ENCODE measurements at regions not wholly inside any gene's neighbourhood (a gene's known extent, or its start where the extent isn't known, plus 50 kb on each side); places are given as distances from the start of the nearest gene placed in this dataset.

- TF ChIP-seq POLR2A (IDR thresholded peaks at IDR 0.05) (no peak), CTCF (IDR thresholded peaks at IDR 0.05) (no peak)
- Histone ChIP-seq H3K27me3 (no peaks in the 10 kb centered on the region), H3K36me3 (no peaks in the 10 kb centered on the region), H3K4me3 (no peak overlapping the region), H3K9me3 (no peaks in the 10 kb centered on the region), H3K27ac (no peak overlapping the region), H3K4me1 (no peaks in the 10 kb centered on the region)
- intact Hi-C loops (cut with DNase I; ENCODE audit: low total_unique reads): no loop called here
- DNase-seq: no peak
Measured at GRCh38 chr11:128324051-128324481, 263.3 kb downstream of the ETS1 start.

GRCh38 chr11:128323381-128323780, 264.0 kb downstream of the ETS1 start:
- no peaks in the 10 kb centered on the region for H3K27me3 ChIP-seq
- H3K27ac ChIP-seq: no peak overlapping the region
- H3K9me3 ChIP-seq: no peaks in the 10 kb centered on the region
- no peak overlapping the region for H3K4me3 ChIP-seq
- TF ChIP-seq CTCF (IDR thresholded peaks at IDR 0.05): no peak
- intact Hi-C loops (cut with DNase I; ENCODE audit: low total_unique reads): no loop called here
- no peaks in the 10 kb centered on the region for H3K4me1 ChIP-seq
- DNase-seq: no peak
- H3K36me3 ChIP-seq: no peaks in the 10 kb centered on the region

- Histone ChIP-seq H3K36me3 (no peaks in the 10 kb centered on the region), H3K4me3 (no peak overlapping the region), H3K27me3 (no peaks in the 10 kb centered on the region), H3K27ac (no peak overlapping the region), H3K9me3 (no peaks in the 10 kb centered on the region), H3K4me1 (no peaks in the 10 kb centered on the region)
- TF ChIP-seq POLR2A (IDR thresholded peaks at IDR 0.05) (no peak), CTCF (IDR thresholded peaks at IDR 0.05) (no peak)
- DNase-seq: no peak
- intact Hi-C loops (cut with DNase I; ENCODE audit: low total_unique reads): no loop called here
Measured at GRCh38 chr11:128318856-128319474, 268.4 kb downstream of the ETS1 start.

GRCh38 chr11:128316541-128317227, 270.7 kb downstream of the ETS1 start:
- intact Hi-C loops (cut with DNase I; ENCODE audit: low total_unique reads): no loop called here
- no peaks in the 10 kb centered on the region for H3K4me1 ChIP-seq
- no peak for DNase-seq
- H3K27ac ChIP-seq: no peak overlapping the region
- H3K36me3 ChIP-seq: no peaks in the 10 kb centered on the region
- no peaks in the 10 kb centered on the region for H3K9me3 ChIP-seq
- no peak overlapping the region for H3K4me3 ChIP-seq
- TF ChIP-seq POLR2A (IDR thresholded peaks at IDR 0.05) (no peak), CTCF (IDR thresholded peaks at IDR 0.05) (no peak)
- no peaks in the 10 kb centered on the region for H3K27me3 ChIP-seq

GRCh38 chr11:128315933-128316332, 271.4 kb downstream of the ETS1 start:
- intact Hi-C loops (cut with DNase I; ENCODE audit: low total_unique reads): no loop called here
- Histone ChIP-seq H3K9me3 (no peaks in the 10 kb centered on the region), H3K27ac (no peak overlapping the region), H3K36me3 (no peaks in the 10 kb centered on the region), H3K4me1 (no peaks in the 10 kb centered on the region), H3K4me3 (no peak overlapping the region), H3K27me3 (no peaks in the 10 kb centered on the region)
- no peak for DNase-seq
- TF ChIP-seq POLR2A (IDR thresholded peaks at IDR 0.05) (no peak), CTCF (IDR thresholded peaks at IDR 0.05) (no peak)

Measured in uterus (tissue), 3 donors.